Retinal pigment epithelial cell (primary cell): ENCODE measurements at regions not wholly inside any gene's neighbourhood (a gene's known extent, or its start where the extent isn't known, plus 50 kb on each side); places are given as distances from the start of the nearest gene placed in this dataset.

Source experiments
- DNase-seq: peaks from one replicate; pipeline ENCODE4 v3.0.0-alpha.2; 2010; ENCODE audit warnings: low read depth
- H3K4me3 ChIP-seq: 2 replicates; pipeline ENCODE4 v1.5.1; 2011; ENCODE audit warnings: mild to moderate bottlenecking, low read length, control low read depth, moderate library complexity
- CTCF ChIP-seq: conservative IDR thresholded peaks from 2 replicates; pipeline ENCODE4 v1.5.1; 2011; ENCODE audit warnings: low read depth, low read length, control low read depth, inconsistent platforms

GRCh38 chr16:54344646-54345630 is 58.4 kb upstream of the IRX3 start:
- DNase-seq, result no peak
- H3K4me3 ChIP-seq, result no peak overlapping the region
- TF ChIP-seq CTCF, result no peak

- no peak for TF ChIP-seq CTCF
- DNase-seq, result no peak
- no peak overlapping the region for H3K4me3 ChIP-seq
Observed at GRCh38 chr16:54342966-54343365, 56.4 kb upstream of the IRX3 start.

GRCh38 chr16:54341892-54342776 is 55.5 kb upstream of the IRX3 start:
- H3K4me3 ChIP-seq, result no peak overlapping the region
- TF ChIP-seq CTCF, result no peak
- no peak for DNase-seq

GRCh38 chr16:54340531-54340930 is 53.9 kb upstream of the IRX3 start:
- DNase-seq, result no peak
- no peak for TF ChIP-seq CTCF
- H3K4me3 ChIP-seq, result no peak overlapping the region

GRCh38 chr16:54336631-54337204 is 50.1 kb upstream of the IRX3 start:
- no peak for DNase-seq
- no peak overlapping the region for H3K4me3 ChIP-seq
- TF ChIP-seq CTCF, result no peak
